ENCODE measurements at regions not wholly inside any gene's neighbourhood (a gene's known extent, or its start where the extent isn't known, plus 50 kb on each side); places are given as distances from the start of the nearest gene placed in this dataset.

GRCh38 chr12:105756961-105757360 is 381.8 kb downstream of the NUAK1 start:
- H3K4me3 ChIP-seq, result no peak overlapping the region
- RAD21 ChIA-PET (ENCODE audit: unreplicated experiment), result no interaction called here
- intact Hi-C loops (cut with micrococcal nuclease; ENCODE audit: unreplicated experiment) (no loop called here), in situ Hi-C loops (cut with MboI) (no loop called here)
- CTCF ChIA-PET, result interaction anchor here (1.0 kb wide), 1 partner anchor 52 kb away, joined by 3 read pairs; no protein-coding TSS in a partner anchor
- TF ChIP-seq YBX1 (IDR thresholded peaks at IDR 0.05) (no peak), NR2C1 (IDR thresholded peaks at IDR 0.05) (no peak), FOS (IDR thresholded peaks at IDR 0.05; ENCODE audit: borderline replicate concordance, extremely low read depth, insufficient read length) (no peak), SMARCA5 (IDR thresholded peaks at IDR 0.05) (no peak), EED (IDR thresholded peaks at IDR 0.05; ENCODE audit: low read depth) (no peak)
- DNase-seq (ENCODE audit: low read depth, low spot score), result no peak
- WGBS (ENCODE audit: insufficient coverage, insufficient replicate concordance, low lambda C conversion rate, missing lambda C conversion rate), result 27% methylated on average over 4 of the region's 4 CpGs
- SMC1A ChIA-PET (ENCODE audit: uncharacterized antibody, unreplicated experiment), result interaction anchor here (0.6 to 1.6 kb wide), 3 partner anchors 8 to 53 kb away, joined by 3 to 6 read pairs (median 5); no protein-coding TSS in a partner anchor
- H4K20me1 ChIP-seq (ENCODE audit: control insufficient read depth, insufficient read depth), result no peaks in the 10 kb centered on the region
- no TSS peak for BruUV-seq (replicated peaks)
- H3K79me2 ChIP-seq (ENCODE audit: control insufficient read depth, insufficient read depth, low read length), result no peaks in the 10 kb centered on the region
- no peak overlapping the region for H3K27ac ChIP-seq (ENCODE audit: control insufficient read depth, insufficient read depth)
- POLR2A ChIA-PET, result no interaction called here
- H3K4me1 ChIP-seq (ENCODE audit: control insufficient read depth, insufficient read depth, low read length), result no peaks in the 10 kb centered on the region
- ATAC-seq, result no peak
- no peaks in the 10 kb centered on the region for H3K36me3 ChIP-seq (ENCODE audit: control insufficient read depth in 2 of 2, insufficient read depth in 2 of 2, low read length in 1 of 2)
- no peak overlapping the region for H2AFZ ChIP-seq (ENCODE audit: control insufficient read depth, low read depth, low read length)
- H3K27me3 ChIP-seq (replicated peaks in 1 of 2; ENCODE audit: control insufficient read depth in 2 of 2, insufficient read depth in 2 of 2, low read length in 1 of 2), result no peaks in the 10 kb centered on the region
- H3K9me3 ChIP-seq (replicated peaks; ENCODE audit: control insufficient read depth, insufficient read depth, low read length), result no peaks in the 10 kb centered on the region
- FAIRE-seq, result no peak
- no peak overlapping the region for H3K9ac ChIP-seq (ENCODE audit: control insufficient read depth, insufficient read depth, low read length)
- no peak overlapping the region for H3K4me2 ChIP-seq (ENCODE audit: control insufficient read depth, insufficient read depth)

GRCh38 chr12:105759149-105759548 is 379.6 kb downstream of the NUAK1 start:
- SMC1A ChIA-PET (ENCODE audit: uncharacterized antibody, unreplicated experiment), result no interaction called here
- RAD21 ChIA-PET (ENCODE audit: unreplicated experiment), result no interaction called here
- no peak for ATAC-seq
- H3K4me3 ChIP-seq, result no peak overlapping the region
- no peaks in the 10 kb centered on the region for H4K20me1 ChIP-seq (ENCODE audit: control insufficient read depth, insufficient read depth)
- no peak for FAIRE-seq
- no peaks in the 10 kb centered on the region for H3K4me1 ChIP-seq (ENCODE audit: control insufficient read depth, insufficient read depth, low read length)
- no peak overlapping the region for H3K4me2 ChIP-seq (ENCODE audit: control insufficient read depth, insufficient read depth)
- no peaks in the 10 kb centered on the region for H3K79me2 ChIP-seq (ENCODE audit: control insufficient read depth, insufficient read depth, low read length)
- POLR2A ChIA-PET, result no interaction called here
- no peak for DNase-seq (ENCODE audit: low read depth, low spot score)
- in situ Hi-C loops (cut with MboI) (no loop called here), intact Hi-C loops (cut with micrococcal nuclease; ENCODE audit: unreplicated experiment) (no loop called here)
- H3K36me3 ChIP-seq (ENCODE audit: control insufficient read depth in 2 of 2, insufficient read depth in 2 of 2, low read length in 1 of 2), result no peaks in the 10 kb centered on the region
- no peak overlapping the region for H2AFZ ChIP-seq (ENCODE audit: control insufficient read depth, low read depth, low read length)
- 43% methylated on average over 5 of the region's 5 CpGs for whole genome bisulfite sequencing (ENCODE audit: insufficient coverage, insufficient replicate concordance, low lambda C conversion rate, missing lambda C conversion rate)
- CTCF ChIA-PET, result no interaction called here
- no peaks in the 10 kb centered on the region for H3K9me3 ChIP-seq (replicated peaks; ENCODE audit: control insufficient read depth, insufficient read depth, low read length)
- H3K27me3 ChIP-seq (replicated peaks in 1 of 2; ENCODE audit: control insufficient read depth in 2 of 2, insufficient read depth in 2 of 2, low read length in 1 of 2), result no peaks in the 10 kb centered on the region
- no peak overlapping the region for H3K27ac ChIP-seq (ENCODE audit: control insufficient read depth, insufficient read depth)
- no peak overlapping the region for H3K9ac ChIP-seq (ENCODE audit: control insufficient read depth, insufficient read depth, low read length)
- BruUV-seq (replicated peaks), result no TSS peak
- TF ChIP-seq NR2C2 (IDR thresholded peaks at IDR 0.05; ENCODE audit: borderline replicate concordance, control insufficient read depth, insufficient read length, low read depth) (no peak), NFYA (IDR thresholded peaks at IDR 0.05; ENCODE audit: borderline replicate concordance, low read depth, low read length) (no peak), NFXL1 (IDR thresholded peaks at IDR 0.05; ENCODE audit: borderline replicate concordance) (no peak), BRCA1 (IDR thresholded peaks at IDR 0.05; ENCODE audit: low read depth, low read length) (no peak)
- TF ChIP-seq, protein P1, sequence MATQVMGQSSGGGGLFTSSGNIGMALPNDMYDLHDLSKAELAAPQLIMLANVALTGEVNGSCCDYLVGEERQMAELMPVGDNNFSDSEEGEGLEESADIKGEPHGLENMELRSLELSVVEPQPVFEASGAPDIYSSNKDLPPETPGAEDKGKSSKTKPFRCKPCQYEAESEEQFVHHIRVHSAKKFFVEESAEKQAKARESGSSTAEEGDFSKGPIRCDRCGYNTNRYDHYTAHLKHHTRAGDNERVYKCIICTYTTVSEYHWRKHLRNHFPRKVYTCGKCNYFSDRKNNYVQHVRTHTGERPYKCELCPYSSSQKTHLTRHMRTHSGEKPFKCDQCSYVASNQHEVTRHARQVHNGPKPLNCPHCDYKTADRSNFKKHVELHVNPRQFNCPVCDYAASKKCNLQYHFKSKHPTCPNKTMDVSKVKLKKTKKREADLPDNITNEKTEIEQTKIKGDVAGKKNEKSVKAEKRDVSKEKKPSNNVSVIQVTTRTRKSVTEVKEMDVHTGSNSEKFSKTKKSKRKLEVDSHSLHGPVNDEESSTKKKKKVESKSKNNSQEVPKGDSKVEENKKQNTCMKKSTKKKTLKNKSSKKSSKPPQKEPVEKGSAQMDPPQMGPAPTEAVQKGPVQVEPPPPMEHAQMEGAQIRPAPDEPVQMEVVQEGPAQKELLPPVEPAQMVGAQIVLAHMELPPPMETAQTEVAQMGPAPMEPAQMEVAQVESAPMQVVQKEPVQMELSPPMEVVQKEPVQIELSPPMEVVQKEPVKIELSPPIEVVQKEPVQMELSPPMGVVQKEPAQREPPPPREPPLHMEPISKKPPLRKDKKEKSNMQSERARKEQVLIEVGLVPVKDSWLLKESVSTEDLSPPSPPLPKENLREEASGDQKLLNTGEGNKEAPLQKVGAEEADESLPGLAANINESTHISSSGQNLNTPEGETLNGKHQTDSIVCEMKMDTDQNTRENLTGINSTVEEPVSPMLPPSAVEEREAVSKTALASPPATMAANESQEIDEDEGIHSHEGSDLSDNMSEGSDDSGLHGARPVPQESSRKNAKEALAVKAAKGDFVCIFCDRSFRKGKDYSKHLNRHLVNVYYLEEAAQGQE (IDR thresholded peaks at IDR 0.05; ENCODE audit: low read depth, low read length), result no peak
- TF ChIP-seq, protein P2, sequence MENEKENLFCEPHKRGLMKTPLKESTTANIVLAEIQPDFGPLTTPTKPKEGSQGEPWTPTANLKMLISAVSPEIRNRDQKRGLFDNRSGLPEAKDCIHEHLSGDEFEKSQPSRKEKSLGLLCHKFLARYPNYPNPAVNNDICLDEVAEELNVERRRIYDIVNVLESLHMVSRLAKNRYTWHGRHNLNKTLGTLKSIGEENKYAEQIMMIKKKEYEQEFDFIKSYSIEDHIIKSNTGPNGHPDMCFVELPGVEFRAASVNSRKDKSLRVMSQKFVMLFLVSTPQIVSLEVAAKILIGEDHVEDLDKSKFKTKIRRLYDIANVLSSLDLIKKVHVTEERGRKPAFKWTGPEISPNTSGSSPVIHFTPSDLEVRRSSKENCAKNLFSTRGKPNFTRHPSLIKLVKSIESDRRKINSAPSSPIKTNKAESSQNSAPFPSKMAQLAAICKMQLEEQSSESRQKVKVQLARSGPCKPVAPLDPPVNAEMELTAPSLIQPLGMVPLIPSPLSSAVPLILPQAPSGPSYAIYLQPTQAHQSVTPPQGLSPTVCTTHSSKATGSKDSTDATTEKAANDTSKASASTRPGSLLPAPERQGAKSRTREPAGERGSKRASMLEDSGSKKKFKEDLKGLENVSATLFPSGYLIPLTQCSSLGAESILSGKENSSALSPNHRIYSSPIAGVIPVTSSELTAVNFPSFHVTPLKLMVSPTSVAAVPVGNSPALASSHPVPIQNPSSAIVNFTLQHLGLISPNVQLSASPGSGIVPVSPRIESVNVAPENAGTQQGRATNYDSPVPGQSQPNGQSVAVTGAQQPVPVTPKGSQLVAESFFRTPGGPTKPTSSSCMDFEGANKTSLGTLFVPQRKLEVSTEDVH (IDR thresholded peaks at IDR 0.05; ENCODE audit: low read depth, partially characterized antibody), result no peak
